HepG2 (cell line): ENCODE measurements at regions not wholly inside any gene's neighbourhood (a gene's known extent, or its start where the extent isn't known, plus 50 kb on each side); places are given as distances from the start of the nearest gene placed in this dataset.

ENCODE experiments used
- ATAC-seq: fragments of 200-7000 bp; cut with Tn5 transposase; 3 replicates; pipeline ENCODE4 v1.9.1; 2020; ENCODE audit warnings: mild to moderate bottlenecking, moderate library complexity
- BruUV-seq: library from RNA; stranded (reverse); fragments of 400-500 nt; replicated peaks from 2 replicates; lab custom pipeline; 2021; lab: Mats Ljungman, UMichigan
- CTCF ChIA-PET: fragments of 300-600 bp; formaldehyde crosslinking; extraction: SDS; loops from one replicate; lab custom pipeline; 2021; ENCODE audit warnings: low total read pairs, inconsistent platforms, low intra/inter-chr PET ratio; lab: Yijun Ruan, JAX
- POLR2A ChIA-PET: fragments of 350-600 bp; sonication (Branson Sonifier 250); formaldehyde crosslinking; loops from one replicate; lab custom pipeline; 2020; ENCODE audit warnings: antibody characterized with exemption, inconsistent platforms; lab: Yijun Ruan, JAX
- DNase-seq: peaks from one replicate; pipeline ENCODE4 v3.0.0-alpha.2; 2015; ENCODE audit warnings: low spot score
- FAIRE-seq: peaks from 3 replicates; lab custom pipeline; 2011; peaks lifted over from hg19 to GRCh38; lab: Jason Lieb, UNC
- H2AFZ ChIP-seq: one replicate; pipeline ENCODE4 v1.6.1; 2011; ENCODE audit warnings: low read length, inconsistent platforms
- H3K27ac ChIP-seq: fragments of 300-600 bp; 3 replicates; pipeline ENCODE4 v1.8.0; 2011; ENCODE audit warnings: mixed run types, mild to moderate bottlenecking, mixed read lengths, low read length, inconsistent platforms; ENCODE audit not compliant: insufficient read depth; ENCODE audit errors: extremely low read length
- H3K27me3 ChIP-seq, 2 experiments: fragments of 200-600 bp in 1 of 2; 2 replicates in 1 of 2; 3 replicates in 1 of 2; pipeline versions ENCODE4 v1.6.0 to v1.8.0; 2011; ENCODE audit warnings: low read length in 2 of 2, mild to moderate bottlenecking in 2 of 2, moderate library complexity in 2 of 2, inconsistent platforms in 1 of 2; ENCODE audit not compliant: insufficient read depth in 2 of 2, control insufficient read depth in 1 of 2
- H3K36me3 ChIP-seq, 2 experiments: fragments of 200-600 bp in 1 of 2; replicated peaks in 1 of 2; 2 replicates in 1 of 2; 3 replicates in 1 of 2; pipeline versions ENCODE4 v1.5.1 to v1.8.0; 2011; ENCODE audit warnings: low read length in 2 of 2, inconsistent platforms in 1 of 2; ENCODE audit not compliant: insufficient read depth in 2 of 2, control insufficient read depth in 1 of 2
- H3K4me1 ChIP-seq: 2 replicates; pipeline ENCODE4 v1.5.1; 2012; ENCODE audit warnings: low read length, inconsistent platforms; ENCODE audit not compliant: insufficient read depth
- H3K4me2 ChIP-seq: 2 replicates; pipeline ENCODE4 v1.6.0; 2011; ENCODE audit warnings: low read depth, low read length, inconsistent platforms
- H3K4me3 ChIP-seq, 3 experiments: fragments of 200-600 bp in 1 of 3; sonication (generic), shearing (Covaris generic) in 1 of 3; replicated peaks in 1 of 3; 2 replicates each; pipeline ENCODE4 v1.5.1; 2011 to 2016; ENCODE audit warnings: low read length in 3 of 3, inconsistent platforms in 2 of 3, low read depth in 2 of 3, mild to moderate bottlenecking in 2 of 3, control low read depth in 1 of 3, mixed read lengths in 1 of 3; ENCODE audit not compliant: insufficient read depth in 1 of 3
- H3K79me2 ChIP-seq: one replicate; pipeline ENCODE4 v1.6.1; 2011; ENCODE audit warnings: low read length, inconsistent platforms; ENCODE audit not compliant: insufficient read depth
- H3K9ac ChIP-seq: 2 replicates; pipeline ENCODE4 v1.6.0; 2011; ENCODE audit warnings: mild to moderate bottlenecking, low read depth, low read length, inconsistent platforms; ENCODE audit not compliant: insufficient read depth
- H3K9me3 ChIP-seq: 2 replicates; pipeline ENCODE4 v1.5.1; 2012; ENCODE audit warnings: mild to moderate bottlenecking, low read length
- H4K20me1 ChIP-seq: 2 replicates; pipeline ENCODE4 v1.6.0; 2011; ENCODE audit warnings: inconsistent platforms, mild to moderate bottlenecking, low read length, moderate library complexity; ENCODE audit not compliant: insufficient read depth
- PCBP2 ChIP-seq: fragments of 200-400 bp; formaldehyde crosslinking; optimal IDR thresholded peaks from 2 replicates; pipeline ENCODE3; 2018; ENCODE audit warnings: low read length, low read depth; ENCODE audit not compliant: poor library complexity, severe bottlenecking
- RORA ChIP-seq: sonication (generic); formaldehyde crosslinking; IDR thresholded peaks from 2 replicates; pipeline ENCODE4 v1.5.0; 2020; ENCODE audit warnings: mild to moderate bottlenecking, missing genetic modification reagents, moderate library complexity
- SMC3 ChIP-seq: IDR thresholded peaks from 2 replicates; pipeline ENCODE4 v1.6.1; 2011; ENCODE audit warnings: low read length, improper control_type of control experiment
- ZMYM2 ChIP-seq: sonication (generic); formaldehyde crosslinking; IDR thresholded peaks from 2 replicates; pipeline ENCODE4 v1.8.0; 2022; ENCODE audit warnings: mild to moderate bottlenecking, missing genetic modification reagents
- in situ Hi-C: cut with HindIII; loops from 2 replicates; pipeline ENCODE4 v1.10.0; 2017; ENCODE audit warnings: low pct_unique_long_range_greater_than_20kb; ENCODE audit not compliant: extremely low pct_ligation_motif_present
- intact Hi-C: fragments of 100-400 bp; cut with micrococcal nuclease; formaldehyde crosslinking; loops from one replicate; pipeline ENCODE4 v1.10.0; 2022; ENCODE audit not compliant: unreplicated experiment
- TF ChIP-seq, protein P1 (sequence below): sonication (generic); formaldehyde crosslinking; IDR thresholded peaks from 2 replicates; pipeline ENCODE4 v1.8.0; 2023; ENCODE audit warnings: mild to moderate bottlenecking, missing genetic modification reagents

DNA sequence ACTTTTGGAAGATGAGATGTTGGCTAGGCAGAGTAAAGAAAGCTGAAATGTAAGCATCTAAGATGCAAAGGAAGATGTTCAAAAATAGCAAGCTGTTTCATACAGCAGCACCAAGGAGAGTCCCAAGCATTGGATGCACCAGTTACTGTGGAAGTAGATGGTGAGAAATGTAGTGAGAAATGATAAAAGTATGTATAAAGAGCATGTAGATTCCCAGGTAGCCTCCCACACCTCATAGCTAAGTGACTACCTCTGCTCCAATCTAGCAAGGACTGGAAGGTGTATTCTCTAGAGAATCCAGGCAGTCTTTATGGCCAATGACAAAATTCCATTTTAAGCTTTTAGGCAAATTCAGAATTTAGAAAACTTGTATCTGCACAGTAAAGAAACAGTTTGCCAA is 50.9 kb upstream of the C4orf54 start:
- no peak overlapping the region for H3K4me2 ChIP-seq
- BruUV-seq, result no TSS peak
- H3K36me3 ChIP-seq, result no peaks in the 10 kb centered on the region
- no peaks in the 10 kb centered on the region for H3K79me2 ChIP-seq
- no peaks in the 10 kb centered on the region for H3K9me3 ChIP-seq
- H3K4me3 ChIP-seq, result no peak overlapping the region
- H3K4me1 ChIP-seq, result no peaks in the 10 kb centered on the region
- H3K27ac ChIP-seq, result no peak overlapping the region
- H3K27me3 ChIP-seq, result no peaks in the 10 kb centered on the region
- ChIA-PET CTCF (no interaction called here), POLR2A (no interaction called here)
- H4K20me1 ChIP-seq, result no peaks in the 10 kb centered on the region
- no peak overlapping the region for H2AFZ ChIP-seq
- no peak overlapping the region for H3K9ac ChIP-seq
- in situ Hi-C loops, result no loop called here
- intact Hi-C loops, result no loop called here
- ATAC-seq (no peak), DNase-seq (no peak), FAIRE-seq (no peak)
- TF ChIP-seq PCBP2 (no peak), SMC3 (no peak), ZMYM2 (no peak), RORA (CRISPR knock-in tag) (no peak)
- TF ChIP-seq, protein P1, sequence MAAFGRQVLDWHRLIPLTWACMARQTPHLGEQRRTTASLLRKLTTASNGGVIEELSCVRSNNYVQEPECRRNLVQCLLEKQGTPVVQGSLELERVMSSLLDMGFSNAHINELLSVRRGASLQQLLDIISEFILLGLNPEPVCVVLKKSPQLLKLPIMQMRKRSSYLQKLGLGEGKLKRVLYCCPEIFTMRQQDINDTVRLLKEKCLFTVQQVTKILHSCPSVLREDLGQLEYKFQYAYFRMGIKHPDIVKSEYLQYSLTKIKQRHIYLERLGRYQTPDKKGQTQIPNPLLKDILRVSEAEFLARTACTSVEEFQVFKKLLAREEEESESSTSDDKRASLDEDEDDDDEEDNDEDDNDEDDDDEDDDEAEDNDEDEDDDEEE (CRISPR knock-in tag), result no peak
